NAMALWA (cell line): ENCODE measurements at regions not wholly inside any gene's neighbourhood (a gene's known extent, or its start where the extent isn't known, plus 50 kb on each side); places are given as distances from the start of the nearest gene placed in this dataset.

ENCODE experiments used
- DNase-seq: peaks from one replicate; pipeline ENCODE4 v3.0.0-alpha.2; 2015; ENCODE audit warnings: low spot score

DNA sequence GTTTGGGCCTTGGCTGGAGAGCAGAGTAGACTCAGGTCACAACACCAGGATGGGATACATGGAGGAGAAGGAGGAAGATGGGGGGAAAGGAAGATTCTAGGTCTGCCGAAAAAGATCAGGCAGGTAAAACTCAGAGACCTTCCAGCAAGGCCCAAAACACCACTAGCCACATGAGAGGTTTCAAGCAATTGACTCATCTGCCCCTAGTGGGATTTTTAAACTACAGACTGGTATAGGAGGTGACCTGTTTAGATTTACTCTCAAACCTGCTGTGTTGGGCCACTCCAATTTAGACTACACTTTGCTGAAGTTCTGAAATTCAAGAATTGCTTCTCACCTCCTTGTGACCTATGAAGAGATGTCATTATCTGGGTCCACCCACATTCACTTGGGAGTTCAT, 236.9 kb upstream of the SASH1 start:
- DNase-seq, result peak; percentile 7

- no peak for DNase-seq
These were observed 234.7 kb upstream of the SASH1 start for GRCh38 chr6:148107911-148108310.

GRCh38 chr6:148109732-148110131, 232.9 kb upstream of the SASH1 start:
- no peak for DNase-seq

DNA sequence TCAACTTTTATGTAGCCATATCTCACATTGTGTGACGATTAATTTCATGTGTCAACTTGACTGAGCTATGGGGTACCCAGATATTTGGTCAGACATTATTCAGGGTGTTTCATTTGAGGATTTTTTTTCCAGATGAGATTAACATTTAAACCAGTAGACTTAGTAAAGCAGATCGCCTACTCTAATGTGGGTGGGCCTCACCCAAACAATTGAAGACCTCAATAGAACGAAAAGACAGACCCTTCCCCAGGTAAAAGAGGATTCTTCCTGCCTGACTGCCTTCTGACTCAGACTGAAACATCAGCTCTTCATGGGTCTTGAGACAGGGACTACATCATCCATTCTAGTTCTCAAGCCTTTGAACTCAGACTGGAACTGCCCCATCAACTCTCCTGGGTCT, 231.7 kb upstream of the SASH1 start:
- DNase-seq, result no peak

GRCh38 chr6:148112851-148113319, 229.8 kb upstream of the SASH1 start:
- no peak for DNase-seq

DNA sequence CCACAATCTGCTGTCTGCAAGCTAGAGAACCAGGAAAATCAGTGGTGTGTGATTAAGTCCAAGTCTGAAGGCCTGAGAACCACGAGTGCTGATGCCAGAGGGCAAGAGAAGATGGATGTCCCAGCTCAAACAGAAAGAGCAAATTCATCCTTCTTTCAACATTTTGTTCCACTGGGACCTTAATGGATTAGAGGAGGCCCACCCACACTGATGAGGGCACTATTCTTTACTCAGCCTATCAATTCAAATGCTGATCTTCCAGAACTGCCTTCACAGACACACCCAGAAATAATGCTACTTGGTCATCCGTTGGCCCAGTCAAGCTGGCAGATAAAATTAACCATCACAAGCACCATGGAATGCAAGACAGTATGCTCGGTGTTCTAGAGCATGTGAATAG, 226.6 kb upstream of the SASH1 start:
- DNase-seq, result no peak

- DNase-seq, result no peak
These were observed 224.4 kb upstream of the SASH1 start for GRCh38 chr6:148118244-148118643.

- no peak for DNase-seq
These were observed 214.5 kb upstream of the SASH1 start for GRCh38 chr6:148128014-148128730.

- DNase-seq, result no peak
These were observed 208.0 kb upstream of the SASH1 start for GRCh38 chr6:148134592-148134991.

DNA sequence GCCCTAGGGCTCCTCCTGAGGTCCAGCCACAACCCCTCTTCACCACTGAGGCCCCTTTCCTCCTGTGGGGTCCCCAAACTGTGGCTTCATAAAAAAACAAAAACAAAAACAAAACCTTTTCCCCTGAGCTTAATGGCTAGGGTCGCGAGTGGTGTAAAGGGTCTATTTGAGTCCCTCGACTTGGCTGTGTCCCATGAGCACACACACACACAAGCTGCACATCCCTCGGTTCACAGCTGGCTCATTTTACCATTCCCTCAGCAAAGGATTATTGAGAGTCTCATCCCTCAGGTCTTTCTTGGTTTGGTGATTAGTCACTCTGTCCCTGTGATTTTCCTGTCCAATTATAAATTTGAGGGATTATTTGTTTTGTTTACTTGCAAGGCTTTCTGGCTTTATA, 206.1 kb upstream of the SASH1 start:
- no peak for DNase-seq

GRCh38 chr6:148137652-148138051, 205.0 kb upstream of the SASH1 start:
- DNase-seq, result no peak

DNA sequence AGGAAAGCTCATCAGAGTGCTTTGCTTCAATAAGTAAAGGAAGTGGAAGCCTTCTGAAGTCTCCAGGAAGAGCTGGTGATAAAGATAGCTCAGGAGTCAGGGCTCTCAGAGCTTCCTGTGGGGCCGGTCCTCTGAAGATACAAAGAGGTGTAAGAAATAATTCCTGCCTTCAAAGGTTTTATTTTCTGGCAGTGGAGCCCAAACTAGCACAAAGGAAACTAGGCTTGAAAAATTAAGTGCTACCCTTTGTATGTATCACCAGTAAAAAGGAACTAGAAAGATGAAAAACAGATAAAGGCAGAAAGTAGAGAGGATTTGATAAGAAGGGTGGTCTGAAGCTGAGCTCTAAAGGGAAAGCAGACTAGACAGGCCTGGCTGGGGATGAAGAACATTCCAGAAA, 204.1 kb upstream of the SASH1 start:
- no peak for DNase-seq

DNA sequence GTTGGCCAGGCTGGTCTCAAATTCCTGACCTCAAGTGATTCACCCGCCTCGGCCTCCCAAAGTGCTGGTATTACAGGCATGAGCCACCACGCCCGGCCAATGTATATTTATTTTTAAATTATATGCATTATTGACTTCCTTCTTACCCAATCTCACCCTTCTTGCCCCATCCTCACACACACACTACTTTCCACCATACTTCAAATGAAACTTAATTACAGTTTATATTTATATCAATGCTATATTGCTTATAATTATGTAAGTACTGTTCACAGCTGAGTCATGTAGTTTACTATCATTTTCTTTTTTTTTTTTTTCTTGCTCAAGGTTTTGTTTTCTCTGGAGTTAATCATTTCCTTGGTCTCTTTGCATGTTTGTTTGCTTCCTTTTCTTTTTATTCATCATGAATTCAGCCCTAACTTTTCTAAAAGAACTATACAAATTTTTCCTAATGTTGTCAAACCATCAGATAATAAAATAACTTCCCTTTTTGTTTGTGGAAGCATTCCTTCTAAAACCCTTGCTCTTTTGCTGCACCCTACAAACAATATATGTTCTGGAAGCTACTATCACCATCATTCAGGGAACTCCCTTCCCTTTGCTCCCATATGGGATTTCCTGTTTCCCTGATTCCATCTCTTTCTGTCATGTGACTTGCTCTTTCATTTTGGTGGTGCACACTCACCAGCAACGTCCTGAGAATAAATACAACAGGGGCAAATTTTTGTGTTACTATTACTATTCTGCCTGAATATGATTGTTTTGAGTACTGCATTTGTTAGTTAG, 201.7 kb upstream of the SASH1 start:
- no peak for DNase-seq

- no peak for DNase-seq
These were observed 199.8 kb upstream of the SASH1 start for GRCh38 chr6:148142821-148143220.

GRCh38 chr6:148143771-148144170, 198.9 kb upstream of the SASH1 start:
- DNase-seq, result no peak

- peak; percentile 70 for DNase-seq
These were observed 197.6 kb upstream of the SASH1 start for GRCh38 chr6:148144917-148145521.

- no peak for DNase-seq
These were observed 195.7 kb upstream of the SASH1 start for GRCh38 chr6:148146717-148147462.

GRCh38 chr6:148147463-148147830, 195.2 kb upstream of the SASH1 start:
- no peak for DNase-seq

GRCh38 chr6:148151896-148152643, 190.6 kb upstream of the SASH1 start:
- no peak for DNase-seq

- no peak for DNase-seq
These were observed 188.0 kb upstream of the SASH1 start for GRCh38 chr6:148154668-148155067.

DNA sequence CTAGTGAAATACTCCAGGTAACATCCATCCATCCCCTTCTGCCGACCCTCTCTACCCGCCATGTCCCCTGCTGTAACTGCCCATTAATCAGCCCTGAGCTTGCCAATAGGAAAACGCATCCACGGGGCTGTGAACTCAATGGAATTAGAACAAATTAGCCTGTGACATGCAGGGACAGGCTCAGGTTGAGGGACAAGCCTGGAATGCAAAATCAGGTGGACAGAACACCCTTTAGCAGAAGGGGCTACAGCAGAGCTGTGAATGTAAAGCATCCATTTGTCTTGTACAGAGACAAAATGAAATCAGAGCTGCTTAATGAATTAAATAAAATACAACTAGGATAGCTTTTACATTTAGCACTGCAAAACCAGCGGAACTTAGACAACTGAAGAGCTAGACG, 187.3 kb upstream of the SASH1 start:
- no peak for DNase-seq

GRCh38 chr6:148157841-148158240, 184.8 kb upstream of the SASH1 start:
- no peak for DNase-seq
